ENCODE measurements at regions not wholly inside any gene's neighbourhood (a gene's known extent, or its start where the extent isn't known, plus 50 kb on each side); places are given as distances from the start of the nearest gene placed in this dataset.

DNA sequence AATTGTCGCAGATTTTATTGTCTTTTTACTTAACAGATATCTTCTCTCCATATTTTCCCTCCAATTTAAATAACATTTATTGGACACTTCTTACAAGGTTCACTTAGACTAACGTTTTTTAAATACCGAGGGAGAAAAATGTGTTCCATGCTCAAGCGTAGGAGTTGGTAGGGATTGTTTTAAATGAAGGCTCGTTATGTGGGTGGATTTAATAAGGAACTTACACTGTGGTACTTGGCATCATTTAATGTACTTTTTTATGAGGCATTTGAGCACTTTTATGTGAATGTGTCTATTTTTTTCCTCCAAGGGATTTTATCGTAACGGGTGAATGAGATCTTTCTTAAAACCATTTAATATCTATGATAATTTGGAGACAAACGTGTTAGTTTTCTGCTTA, 125.0 kb upstream of the MTHFD1L start:
- no peak overlapping the region for H3K27ac ChIP-seq
- TF ChIP-seq, protein P1, sequence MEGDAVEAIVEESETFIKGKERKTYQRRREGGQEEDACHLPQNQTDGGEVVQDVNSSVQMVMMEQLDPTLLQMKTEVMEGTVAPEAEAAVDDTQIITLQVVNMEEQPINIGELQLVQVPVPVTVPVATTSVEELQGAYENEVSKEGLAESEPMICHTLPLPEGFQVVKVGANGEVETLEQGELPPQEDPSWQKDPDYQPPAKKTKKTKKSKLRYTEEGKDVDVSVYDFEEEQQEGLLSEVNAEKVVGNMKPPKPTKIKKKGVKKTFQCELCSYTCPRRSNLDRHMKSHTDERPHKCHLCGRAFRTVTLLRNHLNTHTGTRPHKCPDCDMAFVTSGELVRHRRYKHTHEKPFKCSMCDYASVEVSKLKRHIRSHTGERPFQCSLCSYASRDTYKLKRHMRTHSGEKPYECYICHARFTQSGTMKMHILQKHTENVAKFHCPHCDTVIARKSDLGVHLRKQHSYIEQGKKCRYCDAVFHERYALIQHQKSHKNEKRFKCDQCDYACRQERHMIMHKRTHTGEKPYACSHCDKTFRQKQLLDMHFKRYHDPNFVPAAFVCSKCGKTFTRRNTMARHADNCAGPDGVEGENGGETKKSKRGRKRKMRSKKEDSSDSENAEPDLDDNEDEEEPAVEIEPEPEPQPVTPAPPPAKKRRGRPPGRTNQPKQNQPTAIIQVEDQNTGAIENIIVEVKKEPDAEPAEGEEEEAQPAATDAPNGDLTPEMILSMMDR (conservative IDR thresholded peaks at IDR 0.05) = no peak

DNA sequence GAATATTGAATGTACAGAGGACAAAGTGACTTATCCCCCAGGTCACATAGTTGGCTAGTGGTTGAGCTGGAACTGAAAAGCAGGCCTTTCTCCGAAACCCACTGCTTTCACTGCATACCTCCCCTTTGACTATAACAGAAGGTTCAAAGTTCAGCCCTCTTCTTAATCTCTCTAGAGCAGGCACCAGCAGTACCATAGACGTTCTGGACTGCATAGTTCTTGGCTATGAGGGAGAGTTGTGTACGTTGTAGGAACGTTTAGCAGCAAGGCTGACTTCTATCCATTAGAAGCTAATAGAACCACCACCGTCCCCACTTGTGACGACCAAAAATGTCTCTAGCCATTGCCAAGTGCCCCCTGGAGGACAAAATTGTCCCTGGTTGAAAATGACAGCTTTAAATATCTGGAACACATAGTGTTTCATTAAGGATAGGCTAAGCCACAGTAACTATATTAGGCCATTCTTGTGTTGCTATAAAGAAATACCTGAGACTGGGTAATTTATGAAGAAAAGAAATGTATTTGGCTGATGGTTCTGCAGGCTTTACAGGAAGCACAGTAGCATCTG, 123.8 kb upstream of the MTHFD1L start:
- no peak overlapping the region for H3K27ac ChIP-seq
- TF ChIP-seq, protein P1 (conservative IDR thresholded peaks at IDR 0.05) = peak; percentile 23; the same call in 1 of the 2 replicates

DNA sequence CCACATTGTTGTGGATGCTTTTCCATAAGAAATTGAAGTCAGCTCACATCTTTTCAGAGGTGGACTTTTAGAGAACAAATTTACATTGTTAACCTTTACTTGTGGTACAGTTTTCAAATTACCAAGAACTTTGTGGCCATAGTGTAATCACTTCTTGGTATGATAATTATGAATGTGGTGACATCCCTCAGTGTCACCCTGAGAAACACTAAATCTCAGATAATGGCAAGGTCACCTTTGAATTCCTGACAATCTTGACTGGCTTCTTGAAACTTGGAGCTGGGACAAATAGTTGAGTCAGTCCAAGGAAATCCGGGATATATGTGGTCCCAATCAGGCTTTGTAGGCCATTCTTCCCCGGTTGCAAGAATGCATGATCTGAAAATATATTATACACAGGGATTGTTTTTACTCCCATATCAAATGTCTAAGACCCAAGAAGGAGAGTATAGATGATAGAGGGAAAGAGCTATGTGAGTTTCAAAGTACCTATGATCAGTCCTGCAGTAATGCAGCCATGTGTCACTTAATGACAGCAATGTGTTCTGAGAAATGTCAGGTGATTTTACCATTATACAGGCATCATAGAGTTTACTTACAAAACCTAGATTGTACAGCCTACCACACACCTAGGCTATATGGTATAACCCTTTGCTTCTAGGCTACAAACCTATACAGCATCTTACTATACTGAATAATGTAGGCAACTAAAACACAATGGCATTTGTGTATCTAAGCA, 120.8 kb upstream of the MTHFD1L start:
- no peak overlapping the region for H3K27ac ChIP-seq
- TF ChIP-seq, protein P1 (conservative IDR thresholded peaks at IDR 0.05) = no peak

DNA sequence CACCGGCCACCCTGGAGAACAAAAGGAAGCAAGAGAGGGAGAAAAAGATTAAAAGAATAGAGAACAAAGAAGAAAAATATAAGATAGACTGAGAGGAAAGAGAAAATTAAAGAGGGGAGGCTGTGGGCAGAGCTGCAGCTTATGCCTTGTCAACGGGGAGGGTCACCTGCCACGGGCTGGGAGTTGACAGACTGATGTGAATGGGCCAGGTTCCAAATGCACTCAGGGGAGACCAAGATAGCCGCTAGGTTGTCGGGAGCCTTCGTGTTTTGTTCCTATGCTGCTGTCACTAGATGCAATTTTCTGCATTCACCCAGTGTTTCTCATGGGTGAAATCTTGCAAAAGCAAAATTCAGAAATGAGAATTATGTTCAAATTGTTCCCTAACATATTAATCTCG, 119.6 kb upstream of the MTHFD1L start:
- TF ChIP-seq, protein P1 (conservative IDR thresholded peaks at IDR 0.05) = no peak
- no peak overlapping the region for H3K27ac ChIP-seq

DNA sequence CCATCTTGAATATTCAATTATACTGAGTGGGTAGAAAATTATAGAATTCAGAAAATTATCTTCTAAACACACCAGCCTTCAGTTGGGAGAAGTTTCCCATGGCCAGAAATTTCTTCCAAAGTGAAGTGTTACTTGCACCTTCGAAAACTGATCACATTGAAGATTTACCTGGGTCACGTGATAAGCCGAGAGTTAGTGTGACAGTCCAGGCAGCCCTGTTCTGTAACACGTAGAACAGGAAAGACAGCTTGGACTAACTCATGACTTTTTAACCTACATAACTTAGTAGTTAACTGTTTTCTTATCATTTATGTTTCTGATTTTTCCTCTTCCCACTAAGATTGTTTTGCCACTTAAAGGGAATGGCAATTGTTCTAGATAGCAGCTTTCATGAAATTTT, 118.3 kb upstream of the MTHFD1L start:
- TF ChIP-seq, protein P1 (conservative IDR thresholded peaks at IDR 0.05) = no peak
- no peak overlapping the region for H3K27ac ChIP-seq

DNA sequence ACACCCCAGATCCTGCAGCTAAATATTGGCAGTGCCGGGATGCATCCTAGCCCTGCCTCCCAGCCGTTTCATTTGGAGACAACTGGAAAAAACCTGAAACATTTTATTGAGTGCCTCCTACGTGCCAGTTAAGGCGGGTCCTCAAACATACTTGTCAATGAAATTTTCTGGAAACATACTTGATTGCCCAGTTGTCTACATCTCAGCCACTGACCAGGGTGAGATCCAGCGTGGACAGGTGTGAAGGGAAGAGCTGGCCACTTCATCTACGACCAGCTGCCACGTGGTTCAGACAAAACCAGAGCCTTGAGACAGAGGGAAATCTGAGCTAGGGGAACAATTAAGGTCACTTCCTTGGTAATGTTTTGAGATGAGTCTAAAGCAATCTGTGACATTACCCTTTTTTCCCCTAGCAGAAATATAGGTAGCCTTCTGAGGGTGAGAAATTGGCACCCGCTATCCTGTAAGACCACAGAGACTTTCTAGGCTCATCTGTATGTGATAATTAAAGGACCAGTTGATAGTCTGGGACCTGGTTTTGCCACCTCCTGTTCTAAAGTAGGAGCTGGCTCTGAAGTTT, 116.3 kb upstream of the MTHFD1L start:
- TF ChIP-seq, protein P1 (conservative IDR thresholded peaks at IDR 0.05) = no peak
- H3K27ac ChIP-seq = no peak overlapping the region

DNA sequence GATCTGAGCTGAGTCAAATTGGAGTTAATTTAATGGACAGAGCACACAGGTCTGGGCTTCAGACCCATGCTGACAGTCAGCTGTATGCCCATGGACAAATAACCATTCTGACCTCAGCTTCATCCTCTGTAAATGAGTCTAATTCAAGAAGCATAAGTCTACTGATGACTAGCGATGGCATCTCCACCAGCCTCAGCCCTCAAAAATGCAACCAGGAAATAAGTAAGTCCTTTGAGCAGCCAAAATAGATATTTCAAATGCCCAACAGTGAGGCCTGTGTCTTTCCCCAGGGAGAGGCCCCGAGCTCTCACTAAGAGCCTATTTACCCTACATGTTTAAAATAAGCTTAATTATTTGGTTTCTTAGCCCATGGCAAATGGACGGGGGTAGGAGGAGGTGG, 114.2 kb upstream of the MTHFD1L start:
- no peak overlapping the region for H3K27ac ChIP-seq
- TF ChIP-seq, protein P1 (conservative IDR thresholded peaks at IDR 0.05) = no peak

Measured in VCaP (cell line).